Activated CD4-positive, alpha-beta T cell treated with anti-CD3 and anti-CD28 coated beads, Interleukin-2, amount 10 ng/mL, durations not matched to agents 24 days and 14 days (primary cell): ENCODE measurements at regions not wholly inside any gene's neighbourhood (a gene's known extent, or its start where the extent isn't known, plus 50 kb on each side); places are given as distances from the start of the nearest gene placed in this dataset.

Source experiments
- DNase-seq: peaks from one replicate; pipeline ENCODE4 v3.0.0; 2022
- H3K27ac Mint-ChIP-seq: one replicate; pipeline ENCODE4 v1.8.0; 2022; ENCODE audit warnings: mild to moderate bottlenecking, mixed read lengths
- H3K27me3 Mint-ChIP-seq: one replicate; pipeline ENCODE4 v1.8.0; 2022; ENCODE audit warnings: mixed read lengths
- H3K36me3 Mint-ChIP-seq: one replicate; pipeline ENCODE4 v1.8.0; 2022; ENCODE audit warnings: low read depth, mild to moderate bottlenecking, mixed read lengths
- H3K4me1 Mint-ChIP-seq: one replicate; pipeline ENCODE4 v1.8.0; 2021; ENCODE audit warnings: mixed read lengths
- H3K4me3 Mint-ChIP-seq: one replicate; pipeline ENCODE4 v1.8.0; 2022; ENCODE audit warnings: mild to moderate bottlenecking, moderate library complexity, mixed read lengths
- H3K9me3 Mint-ChIP-seq: one replicate; pipeline ENCODE4 v1.8.0; 2021; ENCODE audit warnings: mixed read lengths
- intact Hi-C: fragments of 100-400 bp; cut with micrococcal nuclease; formaldehyde crosslinking; loops from one replicate; pipeline ENCODE4 v1.15.1; 2023

DNA sequence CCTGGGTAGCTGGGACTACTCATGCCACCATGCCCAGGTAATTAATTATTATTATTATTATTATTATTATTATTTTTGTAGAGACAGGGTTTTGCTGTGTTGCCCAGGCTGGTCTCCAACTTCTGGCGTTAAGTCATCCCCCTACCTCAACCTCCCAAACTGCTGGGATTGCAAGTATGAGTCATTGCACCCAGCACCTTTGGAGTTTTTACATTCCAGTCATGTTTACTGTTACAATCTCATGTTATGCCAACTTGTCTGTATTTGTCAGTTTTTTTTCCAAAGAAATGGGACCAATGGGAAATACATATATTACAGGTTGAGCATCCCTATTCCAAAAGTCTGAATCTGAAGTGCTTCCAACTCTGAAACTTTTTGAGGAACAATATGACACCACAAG is 903.8 kb downstream of the SLC4A3 start:
- H3K27me3 Mint-ChIP-seq: no peaks in the 10 kb centered on the region
- peaks cover 3% of the 10 kb centered on the region for H3K9me3 Mint-ChIP-seq
- H3K36me3 Mint-ChIP-seq: no peaks in the 10 kb centered on the region
- intact Hi-C loops: no loop called here
- H3K4me3 Mint-ChIP-seq: no peak overlapping the region
- no peak for DNase-seq
- no peak overlapping the region for H3K27ac Mint-ChIP-seq
- no peaks in the 10 kb centered on the region for H3K4me1 Mint-ChIP-seq

- H3K27me3 Mint-ChIP-seq: no peaks in the 10 kb centered on the region
- DNase-seq: no peak
- no peak overlapping the region for H3K4me3 Mint-ChIP-seq
- H3K36me3 Mint-ChIP-seq: no peaks in the 10 kb centered on the region
- peaks cover 3% of the 10 kb centered on the region for H3K9me3 Mint-ChIP-seq
- no peak overlapping the region for H3K27ac Mint-ChIP-seq
- intact Hi-C loops: no loop called here
- no peaks in the 10 kb centered on the region for H3K4me1 Mint-ChIP-seq
Measured at GRCh38 chr2:220533485-220533884, 906.1 kb downstream of the SLC4A3 start.

GRCh38 chr2:220539481-220539880 is 912.1 kb downstream of the SLC4A3 start:
- H3K9me3 Mint-ChIP-seq: no peaks in the 10 kb centered on the region
- no peaks in the 10 kb centered on the region for H3K4me1 Mint-ChIP-seq
- no peak overlapping the region for H3K4me3 Mint-ChIP-seq
- H3K36me3 Mint-ChIP-seq: no peaks in the 10 kb centered on the region
- intact Hi-C loops: no loop called here
- no peak overlapping the region for H3K27ac Mint-ChIP-seq
- DNase-seq: no peak
- H3K27me3 Mint-ChIP-seq: no peaks in the 10 kb centered on the region

DNA sequence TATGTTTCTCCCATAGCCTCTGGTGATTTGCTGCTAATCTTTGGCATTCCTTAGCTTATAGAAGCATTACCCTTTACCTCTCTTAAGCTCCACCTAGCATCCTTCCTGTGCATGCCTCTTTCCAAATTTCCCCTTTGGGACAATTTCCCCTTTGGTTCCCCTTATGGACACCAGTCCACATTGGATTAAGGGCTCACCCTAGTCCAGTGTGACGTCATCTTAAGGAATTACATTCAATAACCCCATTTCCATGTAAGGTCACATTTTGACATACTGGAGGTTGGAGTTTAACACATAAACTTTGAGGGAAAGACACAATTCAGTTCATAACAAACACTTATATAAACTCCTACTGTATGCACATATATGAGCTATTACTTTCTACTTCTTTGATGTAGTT is 916.6 kb downstream of the SLC4A3 start:
- no peaks in the 10 kb centered on the region for H3K9me3 Mint-ChIP-seq
- no peak overlapping the region for H3K4me3 Mint-ChIP-seq
- intact Hi-C loops: no loop called here
- no peaks in the 10 kb centered on the region for H3K4me1 Mint-ChIP-seq
- no peaks in the 10 kb centered on the region for H3K27me3 Mint-ChIP-seq
- no peaks in the 10 kb centered on the region for H3K36me3 Mint-ChIP-seq
- no peak overlapping the region for H3K27ac Mint-ChIP-seq
- DNase-seq: no peak

DNA sequence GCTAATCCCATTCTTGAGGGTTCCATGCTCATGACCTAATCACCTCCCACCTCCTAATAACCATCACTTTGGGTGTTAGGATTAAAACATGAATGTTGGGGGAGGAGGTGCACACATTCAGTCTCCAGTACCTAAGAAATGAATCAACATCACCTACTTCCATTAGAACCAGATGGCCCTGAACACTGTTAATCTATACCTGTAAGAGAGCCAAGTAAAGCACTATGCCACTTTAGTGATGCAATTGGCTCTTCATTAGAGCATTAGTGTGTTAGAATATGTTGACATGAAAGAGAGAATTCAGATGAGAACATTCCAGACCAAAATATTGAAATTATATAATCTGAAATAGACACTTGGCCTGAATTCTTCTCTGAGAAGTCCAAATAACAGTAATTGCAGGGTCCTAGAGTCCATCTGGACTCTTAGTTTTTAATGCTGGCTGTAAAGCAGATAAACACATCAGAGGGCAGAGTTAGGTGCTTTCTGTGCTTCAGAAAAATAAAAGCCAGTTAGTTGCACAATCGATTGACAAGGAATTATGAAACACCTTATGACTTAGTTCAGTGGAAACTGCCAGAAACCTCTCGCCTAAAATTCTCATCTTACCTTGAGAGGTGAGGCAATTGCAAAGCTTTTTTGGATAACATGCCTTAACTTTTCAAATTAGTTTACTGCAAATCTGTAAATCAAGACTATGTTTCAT is 923.7 kb downstream of the SLC4A3 start:
- H3K36me3 Mint-ChIP-seq: no peaks in the 10 kb centered on the region
- intact Hi-C loops: no loop called here
- no peak for DNase-seq
- no peaks in the 10 kb centered on the region for H3K9me3 Mint-ChIP-seq
- H3K27ac Mint-ChIP-seq: no peak overlapping the region
- H3K27me3 Mint-ChIP-seq: no peaks in the 10 kb centered on the region
- H3K4me3 Mint-ChIP-seq: no peak overlapping the region
- no peaks in the 10 kb centered on the region for H3K4me1 Mint-ChIP-seq

DNA sequence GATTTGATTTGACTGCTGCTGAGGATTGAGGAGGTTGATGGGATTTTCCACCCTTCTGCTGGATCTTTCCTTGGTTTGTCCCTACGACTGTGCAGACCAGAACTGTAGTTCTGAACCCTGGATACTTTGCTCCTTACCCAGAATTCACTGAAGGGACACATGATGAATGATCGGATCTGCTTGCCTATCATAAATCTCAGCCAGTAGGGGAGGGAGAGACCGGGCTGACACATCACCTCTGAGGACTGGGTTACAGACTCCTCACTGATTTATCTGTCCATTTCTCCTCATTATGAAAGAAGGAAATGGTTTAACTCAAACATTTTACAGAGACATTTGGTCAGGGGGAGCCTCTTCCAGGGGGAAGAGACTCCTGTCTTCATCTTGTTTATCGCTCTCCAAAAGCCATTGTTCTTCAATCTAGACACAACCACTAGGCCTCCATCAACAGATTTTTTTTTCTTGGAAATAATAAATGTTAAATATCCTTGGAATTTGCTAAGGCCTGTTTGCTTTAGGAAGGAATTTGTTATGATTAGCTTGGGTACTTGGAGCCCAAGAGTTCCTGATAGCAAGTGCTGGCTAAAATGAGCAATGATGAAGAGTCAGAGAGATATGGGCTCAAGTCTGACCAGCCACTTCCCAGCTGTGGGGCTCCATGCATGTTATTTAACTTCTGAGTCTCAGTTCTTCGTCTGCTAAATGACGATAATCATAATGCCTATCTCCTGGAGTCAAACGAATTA is 925.5 kb downstream of the SLC4A3 start:
- intact Hi-C loops: no loop called here
- H3K27ac Mint-ChIP-seq: no peak overlapping the region
- H3K9me3 Mint-ChIP-seq: no peaks in the 10 kb centered on the region
- H3K4me1 Mint-ChIP-seq: no peaks in the 10 kb centered on the region
- H3K4me3 Mint-ChIP-seq: no peak overlapping the region
- no peaks in the 10 kb centered on the region for H3K27me3 Mint-ChIP-seq
- no peak for DNase-seq
- no peaks in the 10 kb centered on the region for H3K36me3 Mint-ChIP-seq

DNA sequence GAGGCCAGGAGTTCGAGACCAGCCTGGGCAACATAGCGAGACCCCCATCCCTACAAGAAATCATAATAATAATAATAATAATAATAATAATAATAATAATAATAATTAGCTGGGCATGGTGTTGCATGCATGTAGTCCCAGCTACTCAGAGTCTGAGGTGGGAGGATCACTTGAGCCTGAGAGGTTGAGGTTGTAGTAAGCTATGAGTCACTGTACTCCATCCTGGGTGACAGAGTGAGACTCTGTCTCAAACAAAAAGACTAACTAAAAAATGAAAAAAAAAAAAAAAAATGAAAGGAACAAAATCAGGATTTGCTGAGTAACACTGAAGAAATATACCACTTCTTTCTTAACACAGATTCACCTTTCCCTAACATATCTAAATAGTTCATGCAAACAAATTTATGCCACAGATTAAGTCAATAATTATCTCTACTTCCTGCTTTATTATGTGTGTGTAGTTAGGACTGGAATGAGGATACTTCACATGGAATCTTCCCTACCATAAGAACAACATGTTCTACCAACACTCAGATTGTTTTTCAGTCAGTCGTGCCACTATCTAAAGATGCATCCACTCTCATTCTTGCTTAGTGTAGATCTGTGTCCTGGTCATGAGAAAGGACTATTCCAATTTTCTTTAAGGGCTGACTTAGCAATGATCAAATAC is 928.7 kb downstream of the SLC4A3 start:
- intact Hi-C loops: no loop called here
- Mint-ChIP-seq H3K36me3 (no peaks in the 10 kb centered on the region), H3K27ac (no peak overlapping the region), H3K4me1 (no peaks in the 10 kb centered on the region), H3K9me3 (peaks cover 5% of the 10 kb centered on the region), H3K27me3 (no peaks in the 10 kb centered on the region), H3K4me3 (no peak overlapping the region)
- DNase-seq: no peak

DNA sequence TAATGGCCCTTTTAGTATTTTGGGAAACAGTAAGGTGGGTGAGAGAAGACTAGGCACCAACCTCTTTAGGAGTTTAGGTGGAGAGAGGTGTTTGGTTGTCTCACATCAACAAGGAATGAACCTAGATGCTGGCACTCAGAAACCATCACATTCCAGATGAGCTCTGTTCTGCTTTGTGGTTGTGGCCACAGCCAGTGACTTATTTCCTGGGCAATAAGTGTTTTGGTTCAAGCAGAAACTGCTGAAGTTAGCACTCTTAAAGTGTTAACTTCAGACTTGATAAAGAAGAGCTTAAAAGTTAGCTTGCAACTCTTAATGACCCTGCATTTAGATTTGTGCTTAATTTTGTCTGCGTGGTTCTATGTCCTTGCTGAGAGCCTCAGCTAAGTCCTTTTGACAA is 929.2 kb downstream of the SLC4A3 start:
- H3K36me3 Mint-ChIP-seq: no peaks in the 10 kb centered on the region

DNA sequence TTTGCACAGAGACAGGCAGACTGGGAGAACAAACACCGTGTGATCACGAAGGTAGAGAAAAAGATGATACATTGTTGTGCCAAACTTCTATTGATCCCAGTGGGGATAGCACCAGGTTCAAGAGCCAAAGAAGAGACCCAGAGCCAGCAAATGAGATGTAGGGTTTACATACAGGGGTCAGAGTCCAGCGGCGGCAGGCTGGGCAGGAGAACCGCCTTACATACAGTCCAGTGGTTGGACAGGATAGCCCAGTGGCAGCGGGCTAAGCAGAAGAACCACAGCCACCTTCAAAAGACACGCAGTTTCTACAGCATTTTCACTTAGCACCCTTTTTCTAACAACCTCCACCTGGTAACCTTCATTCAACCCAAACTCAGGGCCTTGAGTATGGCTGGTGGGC is 932.8 kb downstream of the SLC4A3 start:
- Mint-ChIP-seq H3K27me3 (no peaks in the 10 kb centered on the region), H3K9me3 (peaks cover 5% of the 10 kb centered on the region), H3K4me1 (no peaks in the 10 kb centered on the region), H3K36me3 (no peaks in the 10 kb centered on the region), H3K4me3 (no peak overlapping the region), H3K27ac (no peak overlapping the region)
- no peak for DNase-seq
- intact Hi-C loops: no loop called here

More for the DNA sequence above, 929.2 kb downstream of the SLC4A3 start:
- H3K27me3 Mint-ChIP-seq: no peaks in the 10 kb centered on the region
- H3K27ac Mint-ChIP-seq: no peak overlapping the region
- no peak overlapping the region for H3K4me3 Mint-ChIP-seq
- peaks cover 5% of the 10 kb centered on the region for H3K9me3 Mint-ChIP-seq
- DNase-seq: no peak
- intact Hi-C loops: no loop called here
- H3K4me1 Mint-ChIP-seq: no peaks in the 10 kb centered on the region

DNA sequence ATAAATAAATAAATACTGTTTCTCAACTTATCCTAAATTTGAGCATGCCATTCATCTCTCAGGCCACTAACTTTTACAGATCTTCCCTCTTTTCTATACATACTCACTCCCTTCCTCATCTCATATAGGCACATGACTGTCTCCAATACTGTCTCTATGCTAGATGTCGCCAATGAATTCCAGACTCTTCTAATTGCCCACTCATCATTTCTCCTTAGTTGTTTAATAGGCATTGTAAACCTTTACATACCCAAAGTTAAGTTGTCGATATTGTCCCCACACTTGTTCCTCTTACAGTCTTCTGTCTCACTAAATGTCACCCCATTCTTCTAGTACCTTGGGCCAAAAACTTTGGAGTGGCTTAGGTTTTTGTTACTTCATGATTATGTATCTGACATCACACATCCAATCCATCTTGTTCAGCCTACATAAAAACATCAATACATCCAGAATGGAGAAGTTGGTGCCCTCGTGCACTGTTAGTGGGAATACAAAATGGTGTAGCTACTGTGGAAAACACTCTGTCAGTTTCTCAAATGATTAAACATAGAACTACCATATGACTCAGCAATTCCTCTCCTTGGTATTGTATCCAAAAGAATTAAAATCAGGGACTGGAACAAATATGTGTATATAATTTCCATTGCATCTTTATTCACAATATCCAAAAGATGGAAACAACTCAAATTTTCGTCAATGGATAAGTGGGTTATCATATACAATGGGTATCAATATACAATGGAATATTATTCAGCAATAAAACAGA is 935.1 kb downstream of the SLC4A3 start:
- Mint-ChIP-seq H3K36me3 (no peaks in the 10 kb centered on the region), H3K27ac (no peak overlapping the region), H3K4me1 (no peaks in the 10 kb centered on the region), H3K27me3 (no peaks in the 10 kb centered on the region), H3K9me3 (peaks cover 5% of the 10 kb centered on the region), H3K4me3 (no peak overlapping the region)
- no peak for DNase-seq
- intact Hi-C loops: no loop called here

DNA sequence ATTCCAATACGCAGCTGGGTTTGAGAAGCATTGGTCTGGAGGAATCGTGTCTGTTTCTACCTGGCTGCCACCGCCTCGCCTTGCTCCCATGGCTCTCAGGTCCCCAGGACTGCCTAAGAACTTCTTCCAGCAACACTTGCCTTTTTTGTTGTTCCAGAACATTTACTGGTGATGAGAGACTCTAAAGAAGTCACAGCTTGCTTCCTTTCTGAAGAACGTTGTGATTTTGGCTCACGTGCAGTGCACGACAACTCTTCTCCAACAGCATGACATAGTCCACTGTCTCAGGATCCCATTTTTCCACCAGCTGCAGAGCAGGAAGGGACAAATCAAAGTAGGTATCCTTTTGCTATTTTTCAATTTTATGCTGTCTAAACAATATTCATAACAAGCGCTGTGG is 940.9 kb downstream of the SLC4A3 start:
- Mint-ChIP-seq H3K27ac (no peak overlapping the region), H3K4me1 (no peaks in the 10 kb centered on the region)

DNA sequence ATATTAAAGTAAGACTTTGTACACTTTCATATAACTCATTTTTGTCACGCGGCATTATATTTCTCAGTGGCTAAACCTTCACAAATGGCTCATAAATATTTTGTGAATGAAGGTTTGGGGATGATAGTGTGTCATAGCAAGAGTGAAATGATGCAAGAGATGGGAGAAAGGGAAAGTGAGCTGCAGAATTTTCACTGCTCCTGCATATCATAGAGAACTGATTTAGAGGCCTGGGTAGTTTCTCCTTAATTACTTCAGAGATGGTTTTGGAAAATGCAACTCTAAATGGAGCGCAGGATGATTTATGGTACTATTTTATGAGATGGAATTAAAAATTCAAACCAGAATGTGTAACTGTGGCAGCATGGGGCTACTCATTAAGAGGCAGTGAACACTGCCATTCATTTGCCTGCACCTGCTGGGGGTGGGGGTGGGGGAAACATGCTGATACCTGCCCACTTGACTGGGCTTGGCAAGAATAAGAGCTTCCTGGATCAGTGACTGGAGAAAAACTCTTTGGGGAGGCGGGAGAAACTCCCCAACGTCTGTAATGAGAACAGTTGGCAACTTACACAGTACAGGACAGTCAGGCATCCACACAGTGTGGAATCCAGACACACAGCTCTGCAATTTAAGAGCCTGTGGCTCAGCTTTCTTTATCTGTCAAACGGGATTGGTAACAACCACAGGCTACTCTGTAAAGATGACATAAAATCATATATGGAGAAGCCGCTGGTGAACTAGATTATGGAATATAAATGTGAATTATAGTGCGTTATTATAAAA is 941.9 kb downstream of the SLC4A3 start:
- no peaks in the 10 kb centered on the region for H3K27me3 Mint-ChIP-seq
- intact Hi-C loops: no loop called here

More for the DNA sequence above, 940.9 kb downstream of the SLC4A3 start:
- H3K4me3 Mint-ChIP-seq: no peak overlapping the region
- no peak for DNase-seq
- no peaks in the 10 kb centered on the region for H3K36me3 Mint-ChIP-seq
- intact Hi-C loops: no loop called here
- H3K9me3 Mint-ChIP-seq: no peaks in the 10 kb centered on the region
- H3K27me3 Mint-ChIP-seq: no peaks in the 10 kb centered on the region

DNA sequence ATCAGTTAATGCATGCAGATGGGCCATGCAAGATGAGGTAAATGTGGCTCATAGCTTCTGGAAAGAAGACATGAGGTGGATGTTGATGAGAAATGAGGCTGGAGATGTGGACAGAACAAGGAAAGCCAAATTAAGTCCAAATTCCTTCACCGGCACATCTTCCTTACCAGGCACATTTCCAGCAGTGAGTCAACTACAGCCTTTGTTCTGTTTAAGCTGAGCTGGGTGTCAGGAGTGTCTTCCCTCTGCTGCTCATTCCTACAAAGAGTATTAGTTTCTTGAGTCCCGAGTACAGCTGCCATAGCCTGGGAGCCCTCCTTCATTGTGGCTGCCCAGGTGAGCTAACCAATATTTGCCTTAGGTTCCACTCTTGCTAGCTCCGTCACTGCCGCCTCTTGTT is 945.0 kb downstream of the SLC4A3 start:
- no peaks in the 10 kb centered on the region for H3K9me3 Mint-ChIP-seq
- H3K27ac Mint-ChIP-seq: no peak overlapping the region
- H3K4me1 Mint-ChIP-seq: no peaks in the 10 kb centered on the region
- DNase-seq: peak; percentile 39
- no peaks in the 10 kb centered on the region for H3K27me3 Mint-ChIP-seq
- intact Hi-C loops: no loop called here
- H3K4me3 Mint-ChIP-seq: no peak overlapping the region
- H3K36me3 Mint-ChIP-seq: no peaks in the 10 kb centered on the region

More for the DNA sequence above, 941.9 kb downstream of the SLC4A3 start:
- no peak for DNase-seq
- Mint-ChIP-seq H3K4me3 (no peak overlapping the region), H3K36me3 (no peaks in the 10 kb centered on the region), H3K4me1 (no peaks in the 10 kb centered on the region), H3K9me3 (no peaks in the 10 kb centered on the region), H3K27ac (no peak overlapping the region)
